Myocyte (in vitro differentiated cells): ENCODE measurements at regions not wholly inside any gene's neighbourhood (a gene's known extent, or its start where the extent isn't known, plus 50 kb on each side); places are given as distances from the start of the nearest gene placed in this dataset.
"Not testable (repeated sequence)": the region's sequence is repeated elsewhere in the genome, so short reads cannot be mapped to it uniquely, and the experiment has no call there.

Experiments used
- DNase-seq: peaks from one replicate; pipeline ENCODE4 v3.0.0-alpha.2; 2012; ENCODE audit warnings: low read depth

DNA sequence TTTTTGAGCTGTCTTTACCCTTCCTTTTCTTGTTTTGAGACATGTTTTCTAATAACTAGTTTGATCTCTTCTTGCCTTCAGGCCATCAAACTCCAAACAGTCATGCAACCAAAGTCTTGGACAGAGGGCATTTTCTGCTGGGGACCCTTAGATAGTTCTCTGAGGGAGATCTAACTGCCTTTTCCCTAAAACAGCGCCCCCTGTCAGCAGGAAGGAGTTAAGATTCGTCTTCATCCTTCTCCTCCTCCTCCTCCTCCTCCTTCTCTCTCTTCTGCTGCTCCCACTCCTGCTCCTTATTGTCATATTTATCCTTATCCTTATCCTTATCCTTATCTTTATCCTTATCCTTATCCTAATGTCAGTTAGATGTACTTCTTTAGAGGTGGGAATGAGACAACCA lies 417.2 kb downstream of the TRAM1L1 start:
- no peak for DNase-seq

DNA sequence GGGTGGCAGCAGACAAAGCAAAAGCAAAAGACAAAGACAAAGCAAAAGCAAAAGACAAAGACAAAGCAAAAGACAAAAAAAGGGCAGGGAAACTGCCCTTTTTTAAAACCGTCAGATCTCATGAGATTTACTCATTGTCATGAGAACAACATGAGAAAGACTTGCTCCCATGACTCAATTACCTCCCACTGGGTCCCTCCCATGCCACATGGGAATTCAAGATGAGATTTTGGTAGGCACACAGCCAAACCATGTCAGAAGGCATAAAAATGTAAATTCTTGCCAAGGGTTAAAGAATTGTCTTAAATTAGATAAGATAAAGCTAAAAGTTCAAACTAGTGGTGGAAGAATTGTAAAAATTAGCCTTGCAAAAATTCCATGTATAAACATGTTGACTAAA lies 419.7 kb downstream of the TRAM1L1 start:
- no peak for DNase-seq

DNA sequence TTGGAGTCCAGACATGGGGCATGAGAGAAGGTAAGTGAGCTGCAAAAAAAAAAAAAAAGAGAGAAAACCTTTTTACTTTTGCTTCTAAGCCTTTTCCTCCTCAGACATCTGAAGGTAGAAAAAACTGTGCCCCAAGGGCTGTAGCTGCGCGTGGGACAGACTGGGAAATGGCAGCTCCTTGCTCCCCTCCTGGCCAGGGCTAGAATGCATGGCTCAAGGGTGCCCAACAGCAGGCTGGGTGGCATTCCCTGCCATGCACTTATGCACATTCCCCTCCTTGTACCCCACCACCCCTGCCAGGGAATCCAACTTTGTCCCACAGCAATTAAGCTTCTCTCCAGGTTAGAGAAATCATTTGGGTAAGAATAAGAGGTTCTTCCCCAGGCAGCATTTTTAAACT lies 421.2 kb downstream of the TRAM1L1 start:
- no peak for DNase-seq

DNA sequence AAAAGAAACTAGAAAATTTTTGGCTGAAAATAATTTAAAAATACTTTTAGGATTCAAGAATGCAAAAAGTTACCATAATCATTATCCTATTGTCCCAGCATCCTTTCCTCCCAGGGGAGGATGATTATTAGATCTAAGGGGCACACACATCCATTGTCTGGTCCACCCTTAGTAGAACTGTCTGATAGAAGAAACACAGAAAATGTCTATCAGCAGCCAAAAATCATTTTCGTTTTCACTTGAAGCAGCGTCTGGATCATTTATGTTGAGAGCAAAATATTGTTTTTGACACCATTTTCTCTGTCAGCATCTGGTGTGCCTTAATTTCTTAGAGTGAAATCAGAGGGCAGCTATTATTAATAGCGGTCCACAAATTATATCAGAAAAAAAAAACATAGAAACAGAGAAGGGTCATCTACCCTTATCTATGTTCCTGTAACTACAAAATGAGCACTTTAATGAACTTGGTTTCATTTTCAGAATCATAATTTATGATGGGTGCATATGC lies 446.3 kb downstream of the TRAM1L1 start:
- no peak for DNase-seq

DNA sequence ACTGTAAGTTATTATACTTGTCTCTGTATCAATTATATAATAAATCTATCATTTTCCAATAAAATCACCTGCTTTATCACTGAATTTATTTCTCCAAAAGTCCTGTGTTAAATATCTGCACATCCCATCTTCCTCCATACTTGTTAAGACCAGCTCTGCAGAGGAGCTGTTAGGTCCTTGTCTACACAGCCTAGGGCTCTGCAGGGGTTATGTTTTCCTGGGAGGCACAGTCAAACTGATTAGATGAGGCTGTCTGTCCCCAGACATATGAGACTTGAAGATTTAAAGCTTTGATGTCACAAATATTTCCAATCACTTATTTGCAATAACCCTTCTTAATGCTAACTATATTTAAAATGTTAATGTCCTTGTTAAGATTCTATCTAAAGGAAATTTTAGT lies 446.8 kb downstream of the TRAM1L1 start:
- no peak for DNase-seq

DNA sequence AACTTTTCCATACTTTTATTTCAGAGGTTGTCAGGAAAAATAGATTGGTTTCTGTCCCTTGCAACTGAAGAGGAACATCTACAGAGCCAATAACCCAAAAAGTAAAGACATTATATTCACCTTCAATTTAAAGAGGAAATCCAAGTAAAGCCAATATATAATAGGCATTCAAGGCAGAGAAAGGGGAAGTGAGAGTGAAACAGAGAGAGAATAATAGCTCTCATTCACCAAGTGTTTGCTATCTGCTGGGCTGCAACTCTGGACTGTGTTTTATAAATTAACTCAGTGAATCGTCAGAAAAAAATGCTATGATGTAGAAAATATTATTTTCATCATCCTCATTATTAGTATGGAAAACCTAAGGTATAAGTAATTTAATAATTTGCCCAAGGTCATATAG lies 448.5 kb downstream of the TRAM1L1 start:
- DNase-seq, result no peak

DNA sequence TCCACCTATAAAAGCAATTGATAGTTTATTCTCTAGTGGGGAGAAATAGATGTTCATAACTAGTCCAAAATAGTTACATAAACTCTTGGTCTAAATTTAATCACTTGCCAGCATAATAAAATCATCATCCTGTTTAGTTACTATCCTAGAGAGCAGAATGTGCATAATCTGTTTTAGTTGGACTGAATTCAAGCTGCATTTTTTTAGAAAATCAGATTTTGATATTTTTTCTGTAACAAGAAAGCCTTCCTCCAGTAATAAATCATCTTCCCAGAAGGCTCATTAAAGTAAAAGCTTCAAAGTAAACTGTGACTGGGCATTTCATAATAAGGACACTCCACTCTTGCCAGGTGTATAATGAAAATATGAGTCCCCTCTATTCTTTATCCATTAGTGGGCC lies 453.1 kb downstream of the TRAM1L1 start:
- no peak for DNase-seq

DNA sequence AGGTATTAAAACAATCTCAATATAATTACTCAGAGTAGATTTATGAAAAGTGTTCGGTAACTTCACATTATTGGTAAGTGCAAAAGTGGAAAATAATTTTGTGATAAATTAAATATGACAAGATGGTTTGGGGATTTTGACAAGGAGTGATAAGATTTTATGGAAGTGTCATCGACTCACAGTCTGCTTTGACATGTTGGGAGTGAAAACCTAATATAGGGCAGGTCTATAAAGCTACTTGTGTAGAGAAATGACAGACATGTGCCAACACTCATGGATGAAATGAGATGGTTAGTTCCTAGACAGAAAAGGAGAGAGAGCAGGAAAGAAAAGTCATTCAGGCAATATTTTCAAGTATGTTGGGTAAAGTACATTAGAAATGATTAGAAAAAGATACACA lies 456.8 kb downstream of the TRAM1L1 start:
- DNase-seq, result no peak

DNA sequence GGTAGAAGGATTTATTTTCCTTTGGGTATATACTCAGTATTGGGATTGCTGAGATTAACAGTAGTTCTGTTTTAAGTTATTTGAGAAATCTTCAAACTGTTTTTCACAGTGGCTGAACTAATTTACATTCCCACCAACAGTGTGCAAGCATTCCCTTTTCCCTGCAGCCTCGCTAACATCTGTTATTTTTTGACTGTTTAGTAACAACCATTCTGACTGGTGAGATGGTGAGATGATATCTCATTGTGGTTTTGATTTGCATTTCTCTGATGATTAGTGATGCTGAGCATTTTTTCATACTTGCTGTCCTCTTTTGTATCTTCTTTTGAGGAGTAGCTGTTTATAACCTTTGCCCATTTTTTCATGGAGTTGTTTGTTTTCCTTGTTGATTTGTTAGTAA lies 457.8 kb downstream of the TRAM1L1 start:
- no peak for DNase-seq

DNA sequence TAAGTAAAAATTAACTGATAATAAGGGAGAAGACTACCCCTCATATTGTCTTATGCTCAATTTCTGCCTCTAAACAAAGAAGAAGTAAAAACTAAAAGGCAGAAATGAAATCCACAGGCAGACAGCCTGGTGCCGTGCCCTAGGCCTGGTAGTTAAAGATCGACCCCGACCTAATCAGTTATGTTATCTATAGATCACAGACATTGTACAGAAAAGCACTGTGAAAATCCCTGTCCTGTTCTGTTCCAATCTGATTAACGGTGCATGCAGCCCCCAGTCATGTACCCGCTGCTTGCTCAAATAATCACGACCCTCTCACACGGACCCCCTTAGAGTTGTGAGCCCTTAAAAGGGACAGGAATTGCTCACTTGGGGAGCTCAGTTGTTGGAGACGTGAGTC lies 465.9 kb downstream of the TRAM1L1 start:
- DNase-seq, result not testable (repeated sequence)

DNA sequence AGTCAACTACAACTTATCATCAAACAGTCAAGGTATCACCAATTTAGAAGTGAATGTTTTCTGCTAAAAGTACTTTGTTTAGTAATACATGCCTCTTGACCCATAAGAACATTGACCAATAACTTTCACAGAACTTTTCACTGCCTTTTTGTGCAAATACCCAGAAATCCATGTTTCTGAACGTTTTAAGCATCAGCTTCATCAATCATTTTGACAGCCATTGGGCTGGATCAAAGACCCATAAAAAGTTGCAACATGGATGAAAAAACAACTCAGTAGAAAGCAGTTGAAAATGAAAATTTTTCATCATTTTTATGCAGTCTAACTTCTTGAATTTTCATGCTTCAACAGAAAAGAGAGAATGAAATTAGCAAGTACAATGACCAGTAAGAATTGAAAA lies 466.7 kb downstream of the TRAM1L1 start:
- DNase-seq, result no peak

DNA sequence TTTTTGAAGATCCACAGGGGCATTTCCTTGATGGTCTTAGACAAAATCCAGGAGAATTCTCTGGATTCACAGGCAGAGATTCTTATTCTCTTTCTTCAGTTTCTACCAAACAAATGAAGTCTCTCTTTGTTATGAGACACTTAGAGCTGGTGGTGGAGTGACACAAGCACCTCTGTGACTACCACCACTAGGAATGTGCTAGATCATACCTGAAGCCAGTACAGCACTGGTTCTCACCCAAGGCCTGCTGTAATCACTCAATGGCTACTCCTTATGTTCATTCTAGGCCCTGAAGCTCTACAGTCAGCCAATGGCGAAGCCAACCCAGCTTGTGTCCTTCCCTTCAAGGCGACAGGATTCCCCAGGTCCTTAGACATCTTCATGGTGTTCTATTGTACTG lies 482.3 kb downstream of the TRAM1L1 start:
- DNase-seq, result no peak

DNA sequence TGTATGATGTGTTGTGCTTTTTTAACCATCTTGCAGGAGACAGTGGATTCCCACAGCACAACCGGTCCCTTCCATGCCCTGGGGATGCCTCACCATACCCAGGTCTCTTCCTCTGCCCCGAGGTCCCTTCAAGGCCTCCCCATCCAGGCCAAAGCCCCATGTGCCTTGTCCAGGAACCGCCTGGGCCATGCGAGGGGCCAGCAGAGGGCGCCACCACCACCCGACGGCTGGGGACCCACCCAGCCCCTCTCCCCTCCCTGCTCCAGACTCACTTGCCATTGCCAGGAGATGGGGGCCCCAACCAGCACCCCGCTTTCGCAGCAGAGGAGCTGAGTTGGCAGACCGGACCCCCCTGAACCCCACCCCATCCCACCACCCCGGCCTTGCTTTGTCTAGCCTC lies 485.5 kb downstream of the TRAM1L1 start:
- DNase-seq, result no peak

DNA sequence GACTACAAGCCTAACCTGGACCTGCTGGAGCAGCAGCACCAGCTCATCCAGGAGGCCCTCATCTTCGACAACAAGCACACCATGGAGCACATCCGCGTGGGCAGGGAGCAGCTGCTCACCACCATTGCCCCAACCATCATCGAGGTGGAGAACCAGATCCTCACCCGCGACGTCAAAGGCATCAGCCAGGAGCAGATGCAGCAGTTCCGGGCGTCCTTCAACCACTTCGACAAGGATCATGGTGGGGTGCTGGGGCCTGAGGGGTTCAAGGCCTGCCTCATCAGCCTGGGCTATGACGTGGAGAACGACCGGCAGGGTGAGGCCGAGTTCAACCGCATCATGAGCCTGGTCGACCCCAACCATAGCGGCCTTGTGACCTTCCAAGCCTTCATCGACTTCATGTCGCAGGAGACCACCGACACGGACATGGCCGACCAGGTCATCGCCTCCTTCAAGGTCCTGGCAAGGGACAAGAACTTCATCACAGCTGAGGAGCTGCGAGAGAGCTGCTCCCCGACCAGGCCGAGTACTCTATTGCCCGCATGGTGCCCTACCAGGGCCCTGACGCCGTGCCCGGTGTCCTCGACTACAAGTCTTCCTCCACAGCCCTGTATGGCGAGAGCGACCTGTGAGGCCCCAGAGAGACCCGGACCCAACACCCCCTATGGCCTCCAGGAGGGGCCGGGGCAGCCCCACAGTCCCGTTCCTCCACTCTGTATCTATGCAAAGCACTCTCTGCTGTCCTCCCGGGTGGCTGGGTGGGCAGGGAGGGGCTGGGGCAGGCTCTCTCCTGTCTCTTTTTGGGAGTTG lies 486.2 kb downstream of the TRAM1L1 start:
- no peak for DNase-seq

DNA sequence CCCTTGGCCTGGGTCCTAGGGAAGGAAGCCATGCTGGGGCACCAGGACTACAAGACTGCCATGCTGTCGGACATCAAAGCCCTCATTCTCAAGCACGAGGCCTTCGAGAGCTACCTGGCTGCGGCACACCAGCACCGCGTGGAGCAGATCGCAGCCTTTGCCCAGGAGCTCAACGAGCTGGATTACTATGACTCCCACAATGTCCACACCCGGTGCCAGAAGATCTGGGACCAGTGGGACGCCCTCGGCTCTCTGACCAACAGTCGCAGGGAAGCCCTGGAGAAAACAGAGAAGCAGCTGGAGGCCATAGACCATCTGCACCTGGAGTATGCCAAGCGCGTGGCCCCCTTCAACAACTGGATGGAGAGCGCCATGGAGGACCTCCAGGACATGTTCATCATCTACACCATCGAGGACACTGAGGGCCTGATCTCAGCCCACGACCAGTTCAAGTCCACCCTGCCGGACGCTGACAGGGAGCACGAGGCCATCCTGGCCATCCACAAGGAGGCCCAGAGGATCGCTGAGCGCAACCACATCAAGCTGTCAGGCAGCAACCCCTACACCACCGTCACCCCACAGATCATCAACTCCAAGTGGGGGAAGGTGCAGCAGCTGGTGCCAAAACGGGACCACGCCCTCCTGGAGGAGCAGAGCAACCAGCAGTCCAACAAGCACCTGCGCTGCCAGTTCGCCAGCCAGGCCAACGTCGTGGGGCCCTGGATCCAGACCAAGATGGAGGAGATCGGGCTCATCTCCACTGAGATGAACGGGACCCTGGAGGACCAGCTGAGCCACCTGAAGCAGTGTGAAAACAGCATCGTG lies 487.0 kb downstream of the TRAM1L1 start:
- no peak for DNase-seq

DNA sequence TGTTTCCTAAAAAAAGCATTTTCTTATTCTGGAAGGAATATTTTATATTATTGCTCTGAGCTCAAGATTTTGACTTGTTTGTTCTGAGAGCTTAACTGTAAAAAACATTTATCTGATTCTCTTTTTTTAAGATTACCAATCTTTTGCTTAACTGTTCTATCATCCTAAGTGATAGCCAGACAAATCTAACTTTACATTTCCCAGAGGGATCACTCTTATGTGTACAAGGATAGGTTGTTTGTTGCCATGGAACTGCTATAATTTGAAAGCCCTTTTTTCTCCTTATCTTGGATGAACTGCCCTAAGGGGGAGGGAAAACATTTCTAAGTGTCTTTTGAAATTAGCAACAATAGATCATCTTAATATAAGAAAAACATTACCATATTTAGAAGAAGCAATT lies 494.7 kb downstream of the TRAM1L1 start:
- DNase-seq, result no peak

DNA sequence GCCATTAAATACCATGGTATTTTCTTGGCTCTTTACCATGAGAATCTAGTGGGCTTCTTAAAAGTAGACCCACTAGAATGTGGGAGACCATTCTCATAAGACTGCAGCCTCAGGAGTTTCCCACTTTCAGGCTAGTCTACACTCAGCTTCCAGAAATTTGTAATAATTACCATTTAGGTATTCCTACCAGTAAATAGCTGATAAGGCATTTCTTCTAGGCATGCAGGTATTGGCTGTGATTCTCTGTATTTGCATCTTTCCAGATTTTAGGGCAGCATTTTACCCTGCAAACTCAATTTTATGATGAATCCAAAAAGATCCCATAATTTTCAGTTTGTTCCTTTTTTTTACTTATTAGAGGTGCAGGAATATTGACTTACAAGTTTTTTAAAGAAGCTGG lies 496.6 kb downstream of the TRAM1L1 start:
- no peak for DNase-seq

DNA sequence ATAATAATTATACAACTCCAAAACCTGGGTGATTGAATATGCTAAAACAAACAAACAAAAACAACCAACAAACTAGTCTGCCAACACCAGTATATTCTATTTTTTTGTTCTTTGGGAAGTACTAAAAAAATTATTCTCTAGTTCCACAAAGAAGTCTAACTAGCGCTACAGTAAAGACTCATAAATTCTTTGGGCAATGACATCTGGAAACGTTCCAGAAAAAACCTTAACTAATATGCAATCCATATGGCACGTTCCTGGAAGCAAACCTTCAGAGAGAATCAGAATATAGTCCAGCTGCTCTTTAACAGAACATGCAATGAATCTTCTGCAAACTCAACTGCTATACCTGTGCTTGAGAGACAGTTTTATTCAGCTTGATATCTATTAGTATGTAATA lies 500.1 kb downstream of the TRAM1L1 start:
- no peak for DNase-seq

DNA sequence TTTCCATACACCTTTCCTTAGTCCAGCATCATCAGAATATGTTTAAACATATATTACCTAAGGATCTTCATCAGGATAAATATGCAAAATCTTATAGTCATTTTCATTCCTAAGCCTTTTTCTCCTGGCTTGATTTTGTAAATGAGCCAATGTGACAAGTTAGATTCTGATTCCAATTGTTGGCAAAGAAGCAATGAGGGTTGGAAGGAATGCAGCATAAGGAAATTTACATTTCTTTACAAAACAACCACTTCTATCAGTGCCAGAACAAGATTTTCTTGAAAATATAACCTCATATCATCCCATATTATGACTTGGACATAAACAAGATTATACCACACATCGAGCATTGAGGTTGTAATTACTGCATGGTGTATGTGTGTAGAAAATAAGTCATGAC lies 508.1 kb downstream of the TRAM1L1 start:
- no peak for DNase-seq

DNA sequence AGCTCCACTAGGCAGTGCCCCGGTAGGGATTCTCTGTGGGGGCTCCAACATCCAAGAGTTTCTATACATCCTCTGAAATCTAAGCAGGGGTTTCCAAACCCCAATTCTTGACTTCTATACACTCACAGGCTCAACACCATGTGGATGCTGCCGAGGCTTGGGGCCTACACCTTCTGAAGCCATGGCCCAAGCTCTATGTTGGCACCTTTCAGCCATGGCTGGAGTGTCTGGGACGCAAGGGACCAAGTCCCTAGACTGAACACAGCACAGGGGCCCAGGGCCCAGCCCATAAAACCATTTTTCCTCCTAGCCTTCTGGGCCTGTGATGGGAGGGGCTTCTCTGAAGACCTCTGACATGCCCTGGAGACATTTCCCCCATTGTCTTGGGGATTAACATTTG lies 511.8 kb downstream of the TRAM1L1 start:
- DNase-seq, result no peak

DNA sequence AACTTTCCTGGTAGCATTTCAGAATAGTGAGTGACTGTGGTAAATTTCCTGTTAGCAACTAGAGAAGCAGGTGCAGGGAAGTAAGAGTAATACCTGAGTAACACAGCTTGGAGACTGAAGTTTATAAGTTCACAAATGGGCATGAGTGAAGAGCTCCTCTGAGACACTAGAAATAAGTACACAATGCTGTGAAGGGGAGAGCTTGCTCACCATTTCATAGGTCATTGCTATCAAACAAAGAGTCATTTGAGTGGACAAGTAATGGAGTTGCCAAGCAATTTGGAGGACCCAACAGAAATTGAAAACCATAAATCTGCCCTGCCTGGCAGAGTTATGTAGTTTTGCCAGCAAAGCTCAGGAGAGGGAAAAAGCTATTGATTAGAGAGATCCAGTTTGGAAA lies 523.6 kb downstream of the TRAM1L1 start:
- no peak for DNase-seq

DNA sequence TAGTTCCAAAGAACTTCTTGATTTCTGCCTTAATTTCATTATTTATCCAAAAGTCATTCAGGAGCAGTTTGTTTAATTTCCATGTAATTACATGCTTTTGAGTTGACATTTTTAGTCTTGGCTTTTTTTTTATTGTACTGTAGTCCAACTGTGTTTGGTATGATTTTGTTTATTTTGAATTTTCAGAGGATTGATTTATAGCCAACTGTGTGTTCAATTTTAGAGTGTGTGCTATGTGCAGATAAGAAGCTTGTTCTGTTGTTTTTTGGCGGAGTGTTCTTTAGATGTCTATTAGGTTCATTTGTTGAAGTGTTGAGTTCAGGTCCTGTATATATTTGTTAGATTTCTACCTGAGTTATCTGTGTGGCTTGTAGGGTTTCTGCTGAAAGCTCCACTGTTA lies 533.6 kb downstream of the TRAM1L1 start:
- DNase-seq, result no peak

DNA sequence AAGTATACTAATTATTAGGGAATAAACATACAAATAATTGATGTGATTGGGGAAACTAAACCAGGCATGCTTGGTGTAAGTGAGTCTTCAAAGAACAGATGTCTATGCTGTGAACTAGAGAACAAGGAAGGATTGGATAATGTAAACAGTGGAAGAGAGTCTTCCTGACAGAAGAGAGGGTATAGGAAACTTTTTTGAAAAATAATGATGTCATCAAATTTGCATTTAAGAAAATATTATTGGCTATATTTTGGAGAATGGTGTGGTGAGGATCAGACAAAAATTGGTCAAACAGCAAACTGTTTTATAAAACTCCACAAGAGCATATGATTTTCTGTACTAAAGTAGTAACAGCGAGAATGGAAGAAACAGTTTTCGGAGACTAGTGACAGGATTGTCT lies 537.7 kb downstream of the TRAM1L1 start:
- no peak for DNase-seq
